Hematopoietic multipotent progenitor cell treated with erythropoietin and hydrocortisone succinate and interleukin-3 and kit ligand, for 17 days (in vitro differentiated cells): ENCODE measurements at regions not wholly inside any gene's neighbourhood (a gene's known extent, or its start where the extent isn't known, plus 50 kb on each side); places are given as distances from the start of the nearest gene placed in this dataset.
"Not testable (repeated sequence)": the region's sequence is repeated elsewhere in the genome, so short reads cannot be mapped to it uniquely, and the experiment has no call there.

Experiments used
- DNase-seq: peaks from one replicate; pipeline ENCODE4 v3.0.0-alpha.2; 2015; ENCODE audit warnings: low spot score

DNA sequence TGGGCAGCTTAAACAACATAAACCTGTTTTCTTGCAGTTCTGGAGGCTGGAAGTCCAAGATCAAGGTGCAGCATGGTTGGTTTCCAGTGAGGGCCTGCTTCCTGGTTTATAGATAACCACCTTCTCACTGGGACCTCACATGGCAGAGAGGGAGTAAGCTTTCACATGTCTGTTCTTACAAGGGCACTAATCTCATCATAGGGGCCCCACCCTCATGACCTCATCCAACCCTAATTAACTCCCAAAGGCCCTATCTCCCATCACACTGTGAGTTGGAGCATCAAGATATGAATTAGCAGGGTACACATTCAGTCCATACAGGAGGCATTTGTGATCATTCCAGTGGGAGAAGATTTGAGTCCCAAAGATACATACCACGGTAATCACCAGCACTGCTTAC lies 50.5 kb upstream of the GRIN2A start:
- DNase-seq = no peak

DNA sequence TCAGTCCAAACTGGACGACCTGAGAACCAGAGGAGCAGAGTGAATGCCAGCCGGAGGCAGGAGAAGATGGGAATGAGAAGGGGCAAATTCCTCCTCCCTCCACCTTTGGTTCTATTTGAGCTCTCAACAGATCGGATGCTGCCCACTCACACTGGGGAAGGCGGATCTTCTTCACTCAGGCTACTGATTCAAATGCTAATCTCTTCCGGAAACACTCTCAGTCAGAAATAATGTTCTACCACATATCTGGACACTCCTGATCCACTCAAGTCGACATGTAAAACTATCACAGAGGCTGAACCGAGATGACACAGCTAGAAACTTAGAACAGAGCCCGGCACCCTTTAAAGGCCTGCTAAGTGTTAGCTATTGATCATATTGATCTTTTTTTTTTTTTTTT lies 57.4 kb upstream of the GRIN2A start:
- DNase-seq = no peak

DNA sequence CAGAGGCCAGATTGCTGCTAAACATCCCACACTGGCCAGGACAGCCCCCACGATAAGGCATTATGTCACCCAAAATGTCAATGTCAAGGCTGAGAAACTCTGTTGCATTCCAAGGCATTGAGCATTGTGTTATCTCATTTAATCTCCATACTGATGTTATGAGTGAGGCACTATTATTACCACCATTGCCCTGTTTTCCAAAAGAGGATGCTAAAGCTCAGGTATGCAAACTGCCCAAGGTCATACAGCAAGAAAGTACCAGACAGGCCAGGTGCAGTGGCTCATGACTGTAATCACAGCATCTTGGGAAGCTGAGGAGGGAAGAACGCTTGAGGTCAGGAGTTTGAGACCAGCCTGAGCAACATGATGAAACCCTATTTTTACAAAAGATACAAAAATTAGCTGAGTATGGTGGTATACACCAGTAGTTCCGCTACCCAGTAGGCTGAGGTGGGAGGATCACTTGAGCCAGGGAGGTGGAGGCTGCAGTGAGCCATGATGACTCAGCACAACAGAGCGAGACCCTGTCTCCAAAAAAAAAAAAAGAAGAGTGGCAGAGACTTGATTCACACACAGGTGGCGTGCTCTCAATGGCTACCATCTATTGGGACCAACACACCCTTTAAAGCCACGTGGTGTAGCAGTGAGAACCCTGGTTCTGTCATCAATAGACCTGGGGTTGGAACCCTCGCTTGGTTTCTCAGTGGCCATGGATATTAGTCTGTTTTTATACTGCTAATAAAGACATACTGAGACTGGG lies 58.8 kb upstream of the GRIN2A start:
- DNase-seq = no peak

DNA sequence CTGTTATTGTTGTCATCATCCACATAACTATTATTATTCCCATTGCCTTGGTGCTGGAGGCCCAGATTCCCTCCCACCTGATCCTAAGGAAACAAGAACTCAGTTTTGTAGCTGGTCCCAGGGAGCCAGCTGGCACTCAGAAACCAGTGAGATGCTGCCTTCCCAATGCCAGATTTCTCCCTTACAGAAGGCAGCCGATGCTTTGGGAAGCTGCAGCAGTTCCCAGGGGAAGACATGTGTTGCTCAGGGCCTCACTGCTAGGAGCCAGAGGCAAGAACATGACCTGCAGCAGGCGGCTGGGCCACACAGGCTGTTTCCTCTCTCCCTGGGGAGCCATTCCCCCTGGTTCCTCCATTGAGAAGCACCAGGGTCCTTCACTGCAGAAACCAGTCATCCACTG lies 59.9 kb upstream of the GRIN2A start:
- DNase-seq = no peak

DNA sequence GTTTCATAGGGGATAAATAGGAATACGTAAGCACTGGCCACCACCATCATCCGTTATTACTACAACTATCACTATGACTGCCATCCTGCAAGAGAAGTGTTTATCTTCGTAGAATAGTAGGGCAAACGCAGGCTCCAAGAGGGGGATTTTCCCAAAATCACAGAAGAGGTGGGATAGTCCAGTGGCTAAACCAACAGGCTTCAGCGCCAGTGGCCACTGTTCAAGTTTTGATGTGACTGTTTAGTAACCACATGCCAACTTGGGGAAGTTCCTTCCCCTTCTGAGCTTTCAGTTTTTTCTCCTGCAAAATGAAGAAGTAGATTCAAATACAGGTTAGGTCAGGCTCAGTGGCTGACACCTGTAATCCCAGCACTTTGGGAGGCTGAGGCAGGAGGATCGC lies 60.7 kb upstream of the GRIN2A start:
- DNase-seq = no peak

DNA sequence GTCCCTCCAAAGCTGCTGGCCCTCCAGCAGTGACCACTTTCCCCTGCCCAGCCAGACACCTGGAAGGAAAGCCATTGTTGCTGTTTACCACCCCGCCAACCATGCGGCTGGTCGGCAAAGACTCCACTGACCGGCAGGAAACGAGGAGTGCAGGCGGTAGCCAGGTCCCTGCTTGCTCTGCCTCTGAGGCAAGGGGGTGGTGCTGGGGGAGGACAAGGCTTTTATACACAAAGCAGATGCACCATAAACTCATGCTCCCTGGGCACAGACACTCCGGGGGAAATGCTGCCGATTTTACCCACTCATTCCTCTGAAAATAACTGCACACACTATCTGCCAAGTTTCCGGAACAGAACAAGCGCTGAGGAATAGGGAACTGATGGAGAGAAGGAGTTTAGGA lies 62.8 kb upstream of the GRIN2A start:
- DNase-seq = no peak

DNA sequence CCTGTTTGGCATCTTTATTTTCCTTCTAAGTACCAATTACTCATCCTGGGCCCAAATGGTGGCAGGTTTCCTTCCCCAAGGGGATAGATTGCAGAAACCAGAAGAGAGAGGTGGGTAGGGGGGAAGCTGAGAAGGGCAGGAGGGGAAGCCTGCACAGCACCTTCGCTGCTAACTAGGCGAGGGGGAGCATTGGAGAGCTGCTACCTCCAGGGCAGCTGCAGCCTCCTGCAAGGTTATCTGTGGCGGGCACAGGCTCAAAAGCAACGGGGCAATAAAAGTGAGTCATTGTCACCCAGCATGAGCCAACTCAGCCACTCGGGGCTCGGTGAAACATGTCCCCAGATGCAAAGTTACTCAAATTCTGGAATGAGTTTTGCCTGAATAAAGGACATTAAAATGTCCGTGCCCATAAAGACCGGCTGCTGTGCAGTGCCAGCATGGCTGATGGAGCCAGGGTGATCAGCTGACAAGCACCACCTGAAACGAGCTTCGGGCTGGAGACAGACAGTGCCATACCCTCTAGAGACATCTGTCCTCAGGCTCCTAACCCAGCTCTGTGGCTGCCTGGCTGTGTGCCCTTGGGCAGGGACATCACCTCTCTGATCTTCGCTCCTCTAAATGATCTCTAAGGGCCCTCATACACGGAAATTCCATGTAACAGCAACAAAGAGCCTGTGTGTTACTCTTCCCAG lies 68.1 kb upstream of the GRIN2A start:
- no peak for DNase-seq

DNA sequence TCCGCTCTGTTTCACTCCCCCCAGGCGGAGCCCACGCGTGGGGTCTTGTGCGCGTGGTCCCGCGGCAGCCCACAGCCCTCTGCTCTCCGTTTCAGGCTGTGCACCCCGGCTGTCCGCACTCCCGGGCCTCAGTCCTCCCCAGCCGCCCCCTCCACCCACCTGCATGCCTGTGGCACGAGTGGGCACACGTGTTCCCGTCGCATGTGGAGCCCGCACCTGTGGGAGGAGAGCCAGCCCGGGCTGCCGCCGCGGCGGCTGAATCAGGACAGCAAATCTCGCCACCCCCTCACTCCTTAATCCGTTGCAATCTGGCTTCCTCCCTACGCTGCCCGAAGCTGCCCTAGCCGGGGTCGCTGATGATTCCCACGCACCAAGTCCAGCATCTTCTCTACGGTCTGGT lies 69.9 kb upstream of the GRIN2A start:
- no peak for DNase-seq

DNA sequence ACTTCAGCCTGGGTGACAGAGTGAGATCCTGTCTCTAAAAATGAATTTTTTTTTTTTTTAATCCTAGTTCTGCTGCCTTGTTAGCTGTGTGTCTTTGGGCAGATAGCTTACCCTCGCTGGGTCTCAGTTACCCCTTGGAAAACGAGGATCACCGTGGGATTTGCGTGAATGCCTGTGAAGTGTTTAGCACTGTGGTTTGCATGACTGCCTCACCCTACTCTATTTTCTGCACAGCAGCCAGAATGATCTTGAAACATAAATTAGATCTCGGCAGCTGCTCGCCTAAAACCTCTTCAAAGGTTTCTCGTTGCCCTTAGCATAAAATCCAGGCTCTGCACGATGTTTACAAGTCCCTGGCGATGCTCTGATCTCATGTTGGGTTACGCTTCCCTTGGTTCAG lies 71.2 kb upstream of the GRIN2A start:
- no peak for DNase-seq

DNA sequence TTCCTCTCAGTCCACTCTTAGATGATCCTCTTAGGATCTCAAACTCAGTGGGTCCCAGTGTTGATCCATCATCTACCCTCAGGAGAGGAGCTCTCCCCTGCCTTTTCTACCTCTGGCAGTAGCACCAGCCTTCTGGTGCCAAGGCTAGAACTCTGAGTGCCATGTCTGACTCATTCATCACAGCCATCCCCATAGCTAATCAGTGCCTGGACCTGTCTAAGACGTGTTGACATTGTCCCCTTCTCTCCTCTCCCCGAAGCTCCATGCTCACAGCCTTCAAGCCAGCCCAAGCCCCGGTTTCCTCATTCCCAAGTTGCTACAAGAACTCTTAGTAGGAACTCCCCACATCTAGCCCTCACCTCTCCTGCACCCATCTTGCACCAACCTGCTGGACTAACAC lies 73.5 kb upstream of the GRIN2A start:
- no peak for DNase-seq

DNA sequence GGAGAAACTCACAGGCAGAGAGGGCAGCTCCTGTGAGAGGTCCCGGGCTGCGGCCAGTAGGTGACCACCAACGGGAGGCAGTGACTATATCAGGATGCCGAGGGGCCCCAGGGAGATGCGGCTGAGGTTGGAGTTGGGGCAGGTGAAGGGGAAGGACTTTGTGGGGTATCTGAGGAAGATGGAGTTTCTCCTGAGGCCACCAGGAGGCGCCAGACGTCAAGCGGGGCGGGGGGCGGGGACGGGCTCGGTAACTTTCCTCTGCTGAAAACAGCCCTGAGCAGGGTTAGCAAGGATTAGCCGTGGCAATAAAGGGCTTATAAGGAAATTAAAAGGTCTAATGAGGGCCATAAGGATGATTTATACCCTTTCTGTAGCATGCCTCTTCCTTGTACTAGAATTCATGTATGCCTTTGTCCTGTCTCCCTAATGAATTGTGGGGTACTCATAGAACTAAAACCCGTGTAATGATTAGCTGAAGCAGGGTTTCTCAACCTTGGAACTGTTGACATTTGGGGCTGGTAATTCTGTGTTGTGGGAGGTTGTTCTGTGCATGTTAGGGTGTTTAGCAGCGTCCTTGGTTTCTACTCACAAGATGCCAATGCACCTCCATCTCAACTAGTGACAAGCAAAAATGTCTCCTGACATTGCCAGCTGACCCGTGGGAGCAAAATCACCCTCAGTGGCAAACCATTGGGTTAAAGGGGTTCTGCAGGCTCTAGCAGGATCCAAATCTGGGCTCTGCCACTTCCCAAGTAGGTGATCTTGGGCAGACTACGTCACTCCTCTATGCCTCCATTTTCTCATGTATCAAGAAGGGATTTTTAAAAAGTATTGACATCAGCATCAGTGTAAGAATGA lies 74.8 kb upstream of the GRIN2A start:
- peak; percentile 13 for DNase-seq

DNA sequence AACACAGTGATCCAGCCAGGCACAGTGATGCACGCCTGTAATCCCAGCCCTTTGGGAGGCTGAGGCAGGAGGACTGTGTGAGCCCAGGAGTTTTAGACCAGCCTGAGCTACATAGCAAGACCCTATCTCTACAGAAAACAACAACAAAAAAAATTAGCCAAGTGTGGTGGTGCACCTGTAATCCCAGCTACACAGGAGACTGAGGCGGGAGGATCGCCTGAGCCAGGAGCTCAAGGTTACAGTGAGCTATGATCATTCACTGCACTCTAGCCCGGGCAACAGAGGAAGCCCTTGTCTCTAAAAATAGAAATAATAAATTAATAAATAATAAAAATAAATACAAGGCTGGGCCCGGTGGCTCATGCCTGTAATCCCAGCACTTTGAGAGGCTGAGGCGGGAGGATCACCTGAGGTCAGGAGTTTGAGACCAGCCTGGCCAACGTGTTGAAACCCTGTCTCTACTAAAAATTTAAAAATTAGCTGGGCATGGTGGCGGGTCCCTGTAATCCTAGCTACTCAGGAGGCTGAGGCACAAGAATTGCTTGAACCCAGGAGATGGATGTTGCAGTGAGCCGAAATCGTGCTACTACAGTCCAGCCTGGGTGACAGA lies 75.5 kb upstream of the GRIN2A start:
- DNase-seq = not testable (repeated sequence)

DNA sequence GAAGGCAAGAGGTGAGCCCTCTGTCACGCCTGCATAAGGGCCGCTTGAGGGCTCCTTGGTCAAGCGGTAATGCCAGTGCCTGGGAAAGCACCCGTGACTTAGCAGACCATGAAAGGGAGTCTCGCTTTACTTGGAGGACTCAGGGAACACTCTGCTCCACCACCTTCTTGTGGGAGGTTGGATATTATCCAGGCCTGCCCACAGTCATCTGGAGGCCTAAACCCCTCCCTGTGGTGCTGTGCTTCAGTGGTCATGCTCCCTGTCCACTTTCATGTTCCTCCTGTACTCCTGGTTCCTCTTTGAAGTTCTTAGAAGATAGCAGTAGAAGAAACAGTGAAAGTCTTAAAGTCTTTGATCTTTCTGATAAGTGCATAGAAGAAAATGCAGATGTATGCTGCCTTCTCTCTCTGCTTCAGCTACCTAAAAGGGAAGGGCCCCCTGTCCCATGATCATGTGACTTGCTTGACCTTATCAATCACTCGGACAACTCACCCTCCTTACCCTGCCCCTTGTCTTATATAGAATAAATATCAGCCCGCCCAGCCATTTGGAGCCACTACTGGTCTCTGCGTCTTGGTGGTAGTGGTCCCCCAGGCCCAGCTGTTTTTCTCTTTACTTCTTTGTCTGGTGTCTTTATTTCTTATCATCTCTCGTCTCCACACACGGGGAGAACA lies 76.8 kb upstream of the GRIN2A start:
- not testable (repeated sequence) for DNase-seq

DNA sequence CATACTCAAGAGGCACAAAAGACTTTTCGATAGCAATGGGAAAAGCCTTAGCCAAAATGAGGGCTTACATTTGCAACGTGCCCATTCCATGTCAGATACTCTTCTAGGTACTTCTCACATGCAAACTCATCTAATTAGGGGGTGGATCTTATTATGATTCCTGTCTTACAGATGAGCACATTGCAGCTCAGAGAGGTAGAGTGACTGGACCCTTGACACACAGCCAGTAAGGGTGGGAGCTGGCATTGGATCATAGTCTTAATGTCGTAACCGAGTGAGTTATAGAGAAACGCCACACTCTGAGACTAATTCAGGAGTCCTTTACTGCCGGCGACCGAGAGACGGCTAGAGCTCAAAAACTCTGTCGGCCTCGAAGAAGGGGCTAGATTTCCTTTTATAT lies 78.8 kb upstream of the GRIN2A start:
- DNase-seq = no peak

DNA sequence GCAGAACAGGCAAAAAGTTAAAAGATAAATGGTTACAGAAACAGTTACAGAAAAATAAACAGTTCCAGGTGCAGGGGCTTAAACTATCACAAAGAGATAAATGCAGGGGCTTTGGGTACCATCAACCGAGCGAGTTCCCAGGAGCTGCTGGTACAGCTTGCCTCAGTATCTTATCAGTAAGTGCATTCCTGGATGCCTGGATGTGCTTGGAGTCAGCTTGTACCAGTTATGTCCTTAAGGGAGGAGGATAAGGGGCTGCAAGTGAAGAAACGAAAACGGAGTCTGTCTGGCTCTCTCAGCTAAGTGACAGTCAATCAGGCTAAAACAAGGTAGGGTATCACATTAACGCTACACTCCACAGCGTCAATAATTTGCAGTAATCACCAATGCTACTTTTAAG lies 79.3 kb upstream of the GRIN2A start:
- not testable (repeated sequence) for DNase-seq

DNA sequence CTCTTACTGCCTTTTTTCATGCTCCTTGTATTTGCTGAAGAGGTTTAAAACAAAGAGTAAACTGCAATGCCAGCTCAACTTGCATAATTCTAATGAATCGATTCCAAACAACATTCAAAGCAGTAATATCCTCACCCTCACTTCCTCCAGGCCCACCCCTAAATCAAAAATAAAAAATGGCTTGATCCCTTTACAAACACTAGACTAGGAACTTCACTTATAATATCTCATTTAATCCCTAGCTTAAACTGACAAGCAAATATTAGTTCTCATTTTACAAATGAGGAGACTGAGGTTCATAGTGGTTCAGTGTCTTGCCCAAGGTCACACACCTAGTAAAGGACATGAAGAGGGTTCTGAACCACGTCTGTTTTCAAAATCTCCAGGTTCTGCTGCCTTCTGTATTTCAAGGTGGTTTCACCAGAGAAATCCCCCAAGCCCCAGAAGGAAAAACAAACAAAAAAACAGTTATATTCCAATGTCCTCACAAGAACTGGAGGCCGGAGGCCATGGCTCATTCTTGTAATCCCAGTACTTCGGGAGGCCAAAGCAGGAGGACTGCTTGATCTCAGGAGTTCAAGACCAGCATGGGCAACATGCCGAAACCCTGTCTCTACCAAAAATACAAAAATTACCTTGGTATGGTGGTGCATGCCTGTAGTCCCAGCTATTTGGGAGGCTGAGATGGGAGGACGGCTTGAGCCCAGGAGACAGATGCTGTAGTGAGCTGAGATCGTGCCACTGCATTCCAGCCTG lies 80.3 kb upstream of the GRIN2A start:
- no peak for DNase-seq

DNA sequence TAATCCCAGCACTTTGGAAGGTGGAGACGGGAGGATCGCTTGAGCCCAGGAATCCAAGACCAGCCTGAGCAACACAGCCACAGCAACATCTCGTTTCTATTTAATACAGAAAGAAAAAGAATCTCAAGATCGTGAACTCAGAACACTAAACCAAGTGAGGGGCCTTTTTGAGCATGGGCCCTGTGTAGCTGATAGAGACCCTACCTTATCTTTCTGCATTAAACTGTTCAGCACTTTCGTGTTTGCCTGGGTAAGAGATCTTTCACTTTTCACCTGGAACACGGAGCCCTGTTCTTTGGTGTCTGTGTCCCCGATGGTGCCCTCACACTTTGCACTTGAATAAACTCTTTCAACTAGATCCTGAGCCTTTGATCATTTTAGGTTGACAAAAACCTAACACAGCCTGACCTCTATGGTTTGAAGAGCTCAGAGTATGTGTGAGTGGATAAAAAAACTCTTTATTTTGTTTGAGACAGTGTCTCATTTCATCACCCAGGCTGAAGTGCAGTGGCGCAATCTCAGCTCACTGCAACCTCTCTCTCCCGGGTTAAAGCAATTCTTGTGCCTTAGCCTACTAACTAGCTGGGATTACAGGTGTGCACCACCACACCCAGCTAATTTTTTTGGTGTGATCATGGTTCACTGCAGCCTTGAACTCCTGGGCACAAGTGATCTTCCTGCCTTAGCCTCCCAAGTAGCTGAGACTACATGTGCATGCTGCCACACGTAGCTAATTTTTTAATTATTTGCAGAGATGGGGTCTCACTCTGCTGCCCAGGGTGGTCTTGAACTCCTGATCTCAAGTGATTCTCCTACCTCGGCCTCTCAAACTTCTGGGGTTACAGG lies 83.8 kb upstream of the GRIN2A start:
- DNase-seq = no peak

DNA sequence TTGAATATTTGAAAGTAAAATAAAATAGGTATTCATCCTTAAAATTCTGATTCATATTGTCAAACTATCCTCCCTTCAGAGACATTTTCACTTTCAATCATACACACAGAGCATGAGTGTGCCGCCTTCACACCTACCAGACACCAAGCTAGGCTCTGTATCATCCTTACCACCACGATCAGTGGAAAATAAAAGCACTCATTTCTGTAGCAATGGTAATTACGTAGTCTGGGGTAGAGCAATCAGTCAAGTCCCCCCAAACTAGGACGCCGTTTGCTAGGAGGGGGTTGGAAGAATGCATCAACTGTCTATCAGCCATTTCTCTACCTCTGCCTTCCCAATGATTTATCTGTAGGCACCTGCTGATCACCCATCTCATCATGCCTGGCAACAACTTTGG lies 84.6 kb upstream of the GRIN2A start:
- no peak for DNase-seq

DNA sequence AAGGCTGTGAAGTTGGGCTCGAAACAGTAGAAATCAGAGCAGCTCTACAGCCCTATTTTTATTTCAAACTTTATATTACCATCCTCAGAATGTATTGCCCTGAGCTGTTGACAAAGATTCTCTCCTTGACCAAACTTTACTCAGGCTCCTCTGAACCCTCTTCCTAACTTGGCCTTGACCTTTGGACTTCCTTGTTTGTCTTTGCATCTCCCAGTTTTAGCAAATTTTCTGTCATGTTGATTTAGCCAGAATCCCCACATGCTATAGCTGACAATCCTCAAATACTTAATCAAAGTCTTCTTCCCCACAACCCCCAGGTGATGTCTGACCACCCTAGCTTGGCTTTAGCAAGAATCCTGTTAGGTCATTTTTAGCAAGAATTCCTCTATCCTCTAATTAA lies 87.4 kb upstream of the GRIN2A start:
- DNase-seq = no peak

DNA sequence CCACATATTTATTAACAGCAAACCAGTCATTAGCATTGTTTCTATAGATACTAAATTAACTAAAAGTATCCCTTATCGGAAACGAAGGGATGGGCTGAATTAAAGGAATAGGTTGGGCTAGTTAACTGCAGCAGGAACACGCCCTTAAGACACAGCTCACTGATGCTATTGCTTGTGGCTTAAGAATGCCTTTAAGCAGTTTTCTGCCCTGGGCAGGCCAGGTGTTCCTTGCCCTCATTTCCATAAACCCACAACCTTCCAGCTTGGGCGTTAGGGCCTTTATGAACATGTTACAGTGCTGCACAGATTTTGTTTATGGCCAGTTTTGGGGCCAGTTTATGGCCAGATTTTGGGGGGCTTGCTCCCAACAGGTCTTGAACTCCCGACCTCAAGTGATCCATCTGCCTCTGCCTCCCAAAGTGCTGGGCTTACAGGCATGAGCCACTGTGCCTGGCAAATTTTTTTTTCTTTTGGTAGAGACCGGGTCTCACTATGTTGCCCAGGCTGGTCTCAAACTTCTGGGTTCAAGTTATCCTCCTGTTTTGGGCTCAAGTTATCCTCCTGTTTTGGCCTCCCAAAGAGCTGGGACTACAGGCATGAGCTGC lies 90.1 kb upstream of the GRIN2A start:
- not testable (repeated sequence) for DNase-seq
